NCI-H345 treated with DMSO at 0.1 percent for 48 hours (cell line): ENCODE measurements at regions not wholly inside any gene's neighbourhood (a gene's known extent, or its start where the extent isn't known, plus 50 kb on each side); places are given as distances from the start of the nearest gene placed in this dataset.
"Not testable (repeated sequence)": the region's sequence is repeated elsewhere in the genome, so short reads cannot be mapped to it uniquely, and the experiment has no call there.

Source experiments
- DNase-seq: peaks from one replicate; lab custom pipeline; 2025; ENCODE audit not compliant: unreplicated experiment; lab: John Stamatoyannopoulos, UW

DNA sequence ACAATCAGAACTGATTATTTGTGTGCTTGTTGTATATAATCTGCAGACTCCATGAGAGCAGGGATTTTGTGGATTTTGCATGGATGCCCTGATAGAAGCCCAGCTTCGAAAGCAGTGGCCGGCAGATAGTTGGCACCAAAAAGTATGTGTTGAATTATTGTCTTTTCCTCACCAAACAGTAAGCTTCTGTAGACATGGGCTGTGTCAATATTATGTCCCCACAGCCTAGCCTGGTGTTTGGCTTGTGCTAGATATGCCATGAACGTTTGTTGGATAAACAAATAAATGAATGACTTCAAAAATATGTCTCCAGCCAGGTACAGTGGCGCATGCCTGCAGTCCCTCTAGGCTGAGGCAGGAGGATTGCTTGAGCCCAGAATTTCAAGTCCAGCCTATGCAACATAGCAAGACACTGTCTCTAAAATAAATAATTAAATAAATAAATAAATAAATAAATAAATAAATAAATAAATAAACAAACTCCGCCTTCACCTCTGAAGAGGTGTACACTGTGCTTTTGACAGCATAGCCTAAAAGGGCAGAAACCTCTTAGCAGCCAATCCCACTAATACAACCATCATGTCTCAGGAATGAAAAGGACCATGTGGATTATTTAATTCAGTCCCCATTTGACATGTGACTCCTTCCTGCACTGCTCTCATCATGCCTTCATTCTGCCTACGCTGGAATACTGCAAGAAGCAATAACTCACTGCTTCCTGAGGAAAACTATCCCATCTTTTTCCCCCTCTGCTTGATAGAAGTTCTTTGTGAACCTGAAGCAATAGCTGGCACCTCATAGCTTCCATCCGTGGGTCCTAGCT lies 335.2 kb downstream of the FBXW7 start:
- DNase-seq = no peak

DNA sequence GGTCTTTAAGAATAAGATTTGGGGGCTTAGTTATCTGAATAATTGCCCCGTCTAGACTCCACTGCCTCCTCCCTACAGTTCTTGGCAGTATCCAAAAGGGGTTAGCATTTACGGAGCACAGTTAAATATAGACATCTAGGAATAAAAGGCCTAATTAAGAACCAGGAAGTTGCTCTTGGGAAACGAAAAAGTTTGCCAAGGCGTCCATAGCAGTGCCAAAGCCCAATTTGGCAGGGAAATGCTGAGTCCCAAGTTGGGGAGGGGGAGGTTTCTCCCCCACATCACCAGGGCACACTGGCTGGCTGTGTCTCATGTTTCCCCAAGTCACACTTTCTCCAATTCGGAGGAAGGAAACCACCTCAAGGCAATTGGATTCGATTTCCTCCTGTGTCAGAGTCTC lies 338.7 kb downstream of the FBXW7 start:
- DNase-seq = no peak

DNA sequence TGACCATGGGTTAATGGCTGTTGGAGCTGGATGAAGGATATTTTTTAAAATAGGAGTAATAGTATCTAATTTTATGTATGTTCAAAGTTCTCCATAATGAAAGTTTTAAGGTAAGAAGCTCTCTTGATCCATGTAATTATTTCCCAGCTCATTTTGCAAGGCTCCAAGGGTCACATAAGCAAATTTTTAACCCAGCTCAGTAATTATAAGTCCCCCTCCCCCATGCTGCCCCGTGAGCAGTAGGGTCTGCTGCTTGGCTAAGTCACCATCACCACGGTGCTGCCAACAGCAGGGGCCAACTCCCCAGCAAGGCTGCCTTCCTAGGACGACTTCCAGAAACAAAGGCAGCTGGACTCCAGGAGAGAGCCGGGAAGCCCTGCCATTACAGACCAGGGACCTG lies 340.0 kb downstream of the FBXW7 start:
- DNase-seq = no peak

DNA sequence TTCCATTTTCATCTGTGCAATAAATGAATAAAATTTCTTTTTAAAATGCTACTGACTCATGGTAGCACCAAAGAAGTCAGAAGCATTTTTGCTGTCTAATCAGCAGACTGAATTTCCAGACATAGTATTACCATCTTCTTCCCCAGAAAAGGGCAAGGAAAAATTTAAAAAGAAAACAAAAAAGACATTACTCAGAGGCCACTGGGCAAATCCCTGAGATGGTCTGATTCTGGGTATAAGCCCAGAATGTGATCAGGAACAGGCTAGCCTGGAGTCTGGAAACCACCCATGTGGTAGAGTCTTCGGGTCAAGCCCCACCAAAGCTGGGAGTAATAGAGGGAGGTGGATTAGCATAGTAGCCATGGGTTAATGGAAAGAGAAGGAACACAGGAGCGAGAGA lies 342.8 kb downstream of the FBXW7 start:
- DNase-seq = no peak

DNA sequence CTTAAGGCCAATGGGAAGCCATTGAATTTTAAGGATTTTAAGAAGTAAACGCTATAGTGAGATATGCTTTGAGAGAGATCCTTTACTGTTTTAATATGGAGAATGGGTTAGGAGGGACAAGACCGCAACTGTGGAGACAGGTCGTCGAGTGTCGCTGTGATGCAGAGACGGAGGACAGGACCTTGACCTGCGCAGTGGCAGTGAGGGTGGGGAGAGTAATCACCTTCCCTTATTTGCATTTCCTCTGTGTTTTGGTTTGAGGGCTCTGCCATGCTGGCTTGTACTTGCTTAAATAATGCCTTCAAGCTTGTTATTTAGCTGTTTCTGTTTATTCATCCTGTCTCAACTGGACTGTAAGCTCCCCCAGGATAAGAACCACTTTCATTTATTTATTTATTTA lies 345.0 kb downstream of the FBXW7 start:
- no peak for DNase-seq

DNA sequence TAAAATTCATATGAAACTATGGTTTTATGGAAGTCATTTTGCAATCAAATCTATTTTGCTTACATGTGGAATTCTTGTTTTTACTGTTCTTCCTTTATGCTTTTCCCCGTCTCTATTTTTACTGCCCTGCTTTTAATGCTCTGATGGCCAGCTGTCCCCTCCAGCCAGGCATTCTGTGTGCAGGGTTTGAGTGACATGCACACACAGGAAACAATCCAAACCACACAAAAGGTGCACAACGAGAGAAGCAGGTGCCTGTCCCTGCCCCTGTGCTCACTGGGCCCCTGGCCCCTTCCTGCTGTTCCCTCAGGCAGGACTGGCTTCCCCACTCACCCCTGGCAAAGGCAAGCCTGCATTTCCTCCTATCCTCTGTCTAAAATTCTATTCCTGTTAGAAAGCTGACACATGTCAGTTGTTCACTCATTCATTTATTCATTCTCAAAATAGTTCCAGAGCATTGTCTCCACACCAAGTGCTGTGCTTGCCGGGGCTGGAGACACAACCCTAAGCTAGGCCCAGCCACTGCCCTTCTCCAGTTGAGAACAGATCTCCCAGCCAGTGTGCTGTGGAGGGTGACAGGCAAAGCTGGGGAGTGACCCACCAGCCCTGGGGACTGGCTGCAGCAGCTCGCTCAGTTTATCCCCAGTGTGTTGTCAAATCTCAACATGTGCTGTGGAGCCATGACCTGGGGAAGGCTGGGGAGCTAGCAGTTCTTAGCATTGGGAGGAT lies 346.3 kb downstream of the FBXW7 start:
- no peak for DNase-seq

DNA sequence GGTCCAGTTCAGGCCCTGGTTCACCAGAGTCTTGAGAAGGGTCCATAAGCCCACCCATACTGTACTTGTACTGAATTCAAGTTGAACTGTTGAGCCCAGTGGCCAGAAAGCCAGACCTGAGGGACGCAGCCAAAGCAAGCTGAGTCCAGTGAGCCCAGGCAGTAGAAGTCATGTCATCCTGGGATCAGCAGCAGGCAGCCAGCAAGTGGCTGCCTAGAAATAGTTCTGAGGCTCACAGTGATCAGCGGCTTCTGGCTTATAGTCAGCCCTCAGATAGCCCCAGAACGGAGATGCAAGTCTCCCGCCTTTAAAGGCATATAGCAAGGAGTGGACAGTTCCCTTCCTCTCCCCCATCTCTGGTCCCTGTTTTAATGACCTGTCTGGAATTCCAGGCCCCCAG lies 347.1 kb downstream of the FBXW7 start:
- no peak for DNase-seq

DNA sequence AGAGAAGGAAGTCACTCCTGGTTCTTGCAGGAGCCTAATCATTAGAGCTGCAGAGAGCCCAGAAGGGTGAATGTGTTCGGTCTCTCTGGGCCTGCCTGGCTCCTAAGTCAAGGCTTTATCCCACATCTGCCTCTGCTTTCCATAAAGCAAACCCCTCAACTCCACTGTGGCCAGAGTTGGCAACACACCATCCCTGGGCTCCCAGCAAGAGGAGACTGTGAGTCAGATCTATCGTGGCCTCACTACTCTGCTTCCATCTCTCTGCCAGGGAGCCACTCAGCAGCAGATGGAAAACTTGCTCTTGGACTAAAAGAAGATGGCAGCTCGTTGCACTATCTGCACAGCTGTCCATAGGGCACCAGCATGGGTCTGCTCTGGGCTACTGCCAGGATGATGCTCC lies 348.2 kb downstream of the FBXW7 start:
- no peak for DNase-seq

DNA sequence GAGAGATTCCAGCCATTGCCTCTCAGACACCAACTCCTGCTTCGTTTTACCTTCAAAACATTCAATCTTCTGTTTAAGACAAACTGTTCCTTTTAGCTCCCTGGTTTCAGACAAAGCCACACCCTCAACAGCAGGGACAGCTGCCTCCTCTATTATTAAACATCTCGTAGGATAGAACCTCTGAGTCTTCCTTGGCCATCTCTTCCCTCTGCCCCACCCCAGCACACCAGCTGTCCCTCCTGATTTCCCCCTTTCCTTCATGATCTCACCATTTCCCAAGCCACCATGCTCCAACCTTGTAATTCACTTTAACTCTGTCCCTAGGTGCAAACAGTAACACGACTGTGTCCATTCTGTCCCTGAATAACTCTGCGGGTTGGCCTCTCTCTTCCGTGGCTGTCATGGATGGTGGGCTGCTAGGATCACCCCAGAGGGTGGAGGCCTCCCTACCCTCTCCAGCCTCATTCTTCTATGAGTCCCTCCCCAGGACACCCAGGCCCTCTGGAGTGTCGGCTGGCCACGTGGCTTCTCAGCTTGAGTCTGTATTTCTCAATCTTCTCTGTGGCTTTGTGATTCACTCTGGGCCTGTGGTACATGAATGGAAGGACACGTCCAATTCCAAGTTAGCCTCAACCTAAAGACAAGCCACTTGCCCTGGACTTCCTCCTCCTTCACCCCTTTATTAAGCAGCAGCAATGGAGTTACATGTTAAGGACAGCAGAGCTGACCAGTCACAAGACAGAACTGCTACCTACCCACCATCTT lies 349.9 kb downstream of the FBXW7 start:
- DNase-seq = no peak

DNA sequence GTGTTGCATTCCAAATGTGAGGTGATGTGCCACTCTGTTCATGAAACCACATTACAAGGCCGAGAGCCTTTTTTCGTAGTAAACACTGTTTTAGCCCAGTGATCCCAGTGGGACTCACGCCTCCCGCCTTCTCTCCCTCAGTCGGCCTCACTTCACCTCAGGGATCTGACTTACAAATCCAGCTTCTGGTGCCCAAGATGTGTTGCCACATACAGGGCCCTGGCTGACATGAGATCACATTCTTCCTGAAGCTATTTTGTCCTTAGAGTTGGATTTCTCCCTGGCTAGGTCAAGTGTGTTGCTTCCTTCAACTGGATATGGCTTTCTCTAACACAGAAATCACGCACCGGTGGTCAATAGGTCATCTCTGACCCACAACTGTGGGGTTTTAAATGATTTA lies 354.7 kb downstream of the FBXW7 start:
- DNase-seq = no peak

DNA sequence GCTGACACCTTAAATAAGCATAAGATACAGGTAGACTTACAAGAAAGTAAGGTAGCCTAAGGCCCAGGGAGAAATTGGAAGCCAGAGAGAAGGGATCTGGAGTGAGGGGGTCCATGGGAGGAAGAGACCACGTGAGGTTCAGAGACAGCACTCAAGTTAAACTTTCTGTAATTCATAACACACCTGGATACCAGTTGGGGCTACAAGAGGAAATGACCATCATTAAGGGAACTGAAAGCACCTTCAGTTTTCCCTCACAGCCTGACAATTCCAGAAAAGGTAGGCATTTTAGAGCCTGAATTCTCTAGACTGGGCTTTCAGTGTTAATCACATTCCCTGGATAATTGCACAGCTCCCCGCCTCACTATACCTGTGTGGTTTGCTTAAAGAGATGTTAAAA lies 355.5 kb downstream of the FBXW7 start:
- no peak for DNase-seq

DNA sequence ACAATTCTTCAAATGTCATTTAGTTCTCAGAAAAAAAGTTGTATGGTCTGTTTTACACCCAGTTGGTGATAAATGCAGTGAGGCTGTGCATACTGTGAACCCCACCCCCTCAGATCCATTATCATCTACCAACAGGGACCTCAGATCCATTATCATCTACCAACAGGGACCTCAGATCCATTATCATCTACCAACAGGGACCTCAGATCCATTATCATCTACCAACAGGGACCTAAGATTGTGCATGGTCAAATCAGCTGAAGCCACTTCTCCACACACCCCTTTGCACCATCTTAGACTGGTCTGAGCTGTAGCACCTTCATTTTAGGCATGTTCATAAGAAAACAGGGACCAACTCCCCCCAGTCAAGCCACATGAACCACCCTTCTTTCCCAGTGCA lies 358.4 kb downstream of the FBXW7 start:
- not testable (repeated sequence) for DNase-seq

DNA sequence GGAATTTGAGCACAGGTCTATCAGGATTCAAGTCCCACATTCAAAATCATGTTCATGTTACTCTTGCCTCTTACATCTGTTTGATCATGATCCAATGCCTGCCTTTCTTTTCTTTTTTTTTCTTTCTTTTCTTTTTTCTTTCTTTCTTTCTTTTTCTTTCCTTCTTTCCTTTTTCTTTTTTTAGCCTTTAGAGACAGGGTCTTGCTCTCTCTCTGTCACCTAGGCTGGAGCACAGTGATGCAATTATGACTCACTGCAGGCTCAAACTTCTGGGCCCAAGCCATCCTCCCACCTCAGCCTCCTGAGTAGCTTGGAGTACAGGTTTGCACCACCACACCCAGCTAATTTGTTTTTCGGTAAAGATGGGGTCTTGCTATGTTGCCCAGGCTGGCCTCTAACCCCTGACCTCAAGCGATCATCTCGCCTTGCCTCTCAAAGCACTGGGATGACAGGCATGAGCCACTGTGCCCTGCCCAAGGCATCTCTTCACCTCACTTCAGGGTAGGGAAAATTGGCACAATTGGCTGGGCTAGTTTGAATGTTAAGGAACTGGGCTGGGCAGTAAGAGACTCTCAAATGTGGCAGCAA lies 359.2 kb downstream of the FBXW7 start:
- no peak for DNase-seq

DNA sequence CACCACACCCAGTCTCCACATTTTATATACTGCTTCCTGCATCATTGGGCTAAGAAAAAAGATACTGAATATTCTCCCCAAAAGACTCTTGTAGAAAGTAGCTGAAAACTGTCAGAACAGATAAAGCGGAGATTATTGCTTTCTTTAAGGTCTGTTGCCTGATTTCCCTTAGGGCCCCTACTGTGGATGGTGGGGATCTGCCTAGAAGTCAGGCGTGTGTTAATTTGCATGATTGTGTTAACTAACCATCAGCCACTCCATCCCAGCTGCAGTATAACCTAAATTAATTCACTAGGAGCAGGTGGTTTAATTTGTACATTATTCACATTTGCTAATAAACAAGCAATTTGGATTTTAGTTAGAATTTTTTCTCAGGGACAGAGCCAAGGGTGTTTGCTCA lies 360.3 kb downstream of the FBXW7 start:
- no peak for DNase-seq

DNA sequence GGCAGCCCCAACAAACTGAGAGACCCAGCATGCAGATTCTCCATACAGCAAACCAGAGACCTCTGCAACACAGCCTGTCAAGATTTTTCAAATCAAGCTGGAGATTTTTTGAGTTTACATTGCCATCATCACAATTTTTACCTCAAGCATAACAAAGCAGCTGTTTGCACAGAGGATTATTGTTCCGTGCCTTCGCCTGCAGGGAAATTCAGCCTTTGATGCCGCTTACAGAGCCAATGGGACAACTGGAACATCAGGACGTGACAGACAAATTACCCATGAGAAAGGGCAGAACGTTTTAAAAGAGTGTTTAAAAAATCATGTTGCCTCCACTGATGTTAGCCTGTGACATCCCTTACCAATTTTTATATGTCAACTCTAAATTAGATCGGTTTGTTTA lies 363.7 kb downstream of the FBXW7 start:
- DNase-seq = no peak

DNA sequence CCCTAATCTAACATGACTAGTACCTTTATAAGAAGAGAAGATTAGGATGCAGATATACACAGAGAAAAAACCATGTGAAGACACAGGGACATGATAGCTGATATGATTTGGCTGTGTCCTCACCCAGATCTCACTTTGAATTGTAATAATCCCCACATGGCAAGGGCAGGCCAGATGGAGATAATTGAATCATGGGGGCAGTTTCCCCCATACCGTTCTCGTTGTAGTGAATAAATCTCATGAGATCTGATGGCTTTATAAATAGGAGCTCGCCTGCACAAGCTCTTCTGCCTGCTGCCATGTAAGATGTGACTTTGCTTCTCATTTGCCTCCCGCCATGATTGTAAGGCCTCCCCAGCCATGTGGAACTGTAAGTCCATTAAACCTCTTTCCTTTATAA lies 364.3 kb downstream of the FBXW7 start:
- DNase-seq = no peak

DNA sequence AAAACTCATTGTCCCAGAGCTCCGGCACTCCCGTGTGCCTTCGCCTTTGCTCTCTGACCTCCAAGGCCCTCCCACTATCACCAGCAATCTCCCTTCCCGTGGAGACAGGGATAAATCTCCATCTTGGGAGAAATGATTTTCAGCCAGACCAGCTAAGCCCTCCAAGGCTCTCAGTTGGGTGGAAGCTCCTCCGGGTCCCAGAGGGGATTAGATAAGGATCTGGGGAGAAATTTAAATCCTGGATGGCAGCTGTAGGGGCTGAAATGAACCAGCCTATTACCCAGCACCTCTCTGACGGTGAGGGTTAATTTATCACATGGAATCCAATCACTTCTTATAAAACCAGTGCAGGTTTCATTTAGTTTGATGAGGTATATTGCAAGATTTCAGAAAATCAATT lies 366.2 kb downstream of the FBXW7 start:
- no peak for DNase-seq

DNA sequence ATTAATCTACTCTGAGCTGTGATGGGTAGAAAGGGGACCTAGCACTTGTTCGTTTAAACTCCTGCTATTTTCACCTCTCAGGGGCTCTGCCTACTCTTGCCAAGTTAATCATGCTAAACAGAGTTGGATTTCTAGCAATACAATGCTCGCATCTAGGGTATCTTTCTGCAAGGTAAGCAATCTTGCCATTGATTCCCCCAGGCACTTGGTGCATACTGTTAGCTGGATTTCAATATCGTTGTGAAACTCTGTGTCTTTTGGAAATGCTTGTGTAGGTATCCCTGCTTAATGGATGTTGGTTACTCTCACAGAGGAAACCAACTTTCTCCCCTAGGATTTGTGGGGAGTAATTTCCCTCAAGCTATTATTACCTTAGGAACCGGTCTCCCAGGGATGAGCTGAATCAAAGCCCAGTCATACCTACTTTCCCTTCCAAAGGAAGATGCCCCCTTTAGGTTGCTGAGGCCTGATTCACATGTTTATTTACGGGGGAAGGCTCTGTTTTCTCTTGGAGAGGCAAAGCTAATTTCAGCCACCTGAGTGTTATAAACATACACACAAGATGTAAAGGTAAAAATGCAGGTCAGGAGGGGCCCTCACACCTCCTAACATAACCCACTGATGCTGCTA lies 366.8 kb downstream of the FBXW7 start:
- DNase-seq = no peak

DNA sequence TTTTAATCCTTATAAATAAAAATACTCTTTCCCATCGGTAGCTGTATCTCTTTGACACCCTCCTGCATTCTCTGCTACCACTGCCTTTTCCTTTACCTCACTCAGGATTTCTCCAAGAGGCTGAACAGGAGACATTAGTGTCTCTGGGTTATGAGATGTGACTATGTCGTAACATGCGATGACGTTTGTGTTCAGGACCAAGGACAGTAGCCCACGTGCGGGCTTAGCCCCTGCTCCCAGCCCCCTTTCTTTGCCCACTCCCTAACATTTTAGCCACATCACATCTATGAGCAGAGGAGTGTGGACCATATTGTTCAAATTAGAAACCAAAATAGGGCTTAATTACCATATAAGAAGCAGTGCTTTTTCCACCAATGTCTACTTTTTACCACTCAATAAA lies 369.3 kb downstream of the FBXW7 start:
- no peak for DNase-seq

DNA sequence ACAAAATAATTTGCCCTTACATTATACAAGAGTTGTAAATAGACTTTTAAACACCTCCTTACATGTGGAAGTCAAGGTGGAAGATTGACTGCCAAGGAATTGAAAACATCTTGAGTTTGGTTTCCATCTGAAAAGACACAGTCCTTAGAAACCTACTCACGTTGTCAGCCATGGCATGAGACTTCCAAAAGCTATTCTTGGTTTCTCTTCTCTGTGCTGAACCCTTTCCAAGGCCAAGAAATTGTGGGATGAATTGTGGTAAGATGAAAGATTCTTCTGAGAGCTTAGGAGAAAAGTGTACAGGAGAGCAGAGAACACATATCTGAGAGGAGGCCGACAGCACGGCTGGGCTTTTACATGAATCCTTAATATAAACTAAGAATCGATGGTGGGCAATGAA lies 370.0 kb downstream of the FBXW7 start:
- DNase-seq = no peak

DNA sequence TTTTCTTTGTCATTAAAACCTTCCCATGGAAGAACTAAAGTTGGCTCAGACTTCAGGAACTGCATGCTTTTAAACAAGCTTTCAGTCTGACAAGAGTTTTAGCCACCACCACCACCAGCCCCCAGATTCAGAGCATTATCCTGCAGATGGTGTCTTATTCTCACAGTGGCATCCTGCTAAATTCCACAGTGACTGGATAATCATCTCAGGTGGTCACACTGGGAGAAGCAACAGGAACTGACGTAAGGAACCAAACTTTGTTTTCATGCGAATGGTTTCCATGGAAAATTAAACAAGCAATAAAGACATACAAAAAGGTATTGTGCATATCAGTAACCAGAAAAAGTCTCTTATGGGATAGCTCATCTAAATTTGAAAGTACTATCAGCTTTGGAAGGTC lies 370.7 kb downstream of the FBXW7 start:
- no peak for DNase-seq
